GM23338 (cell line): ENCODE measurements at regions not wholly inside any gene's neighbourhood (a gene's known extent, or its start where the extent isn't known, plus 50 kb on each side); places are given as distances from the start of the nearest gene placed in this dataset.

Experiments
- ATAC-seq: fragments of 200-7000 bp; cut with Tn5 transposase; 3 replicates; pipeline ENCODE4 v1.9.1; 2020
- DNase-seq: peaks from one replicate; pipeline ENCODE4 v3.0.0-alpha.2; 2015; ENCODE audit warnings: low spot score
- H2AFZ ChIP-seq: fragments of 200-600 bp; sonication (generic); 2 replicates; pipeline ENCODE4 v1.8.0; 2016; ENCODE audit warnings: antibody characterized with exemption, mild to moderate bottlenecking, moderate library complexity
- H3F3A ChIP-seq: fragments of 200-600 bp; sonication (generic); replicated peaks from 2 replicates; pipeline ENCODE4 v1.8.0; 2017; ENCODE audit warnings: antibody characterized with exemption, mixed run types, low read depth
- H3K27ac ChIP-seq: fragments of 200-600 bp; sonication (generic); 2 replicates; pipeline ENCODE4 v1.6.1; 2016; ENCODE audit warnings: low read depth
- H3K27me3 ChIP-seq: fragments of 200-600 bp; sonication (generic); 2 replicates; pipeline ENCODE4 v1.8.0; 2016; ENCODE audit warnings: mild to moderate bottlenecking, mixed run types, moderate library complexity; ENCODE audit not compliant: insufficient read depth
- H3K36me3 ChIP-seq: fragments of 200-600 bp; sonication (generic); 2 replicates; pipeline ENCODE4 v1.8.0; 2016; ENCODE audit warnings: mild to moderate bottlenecking; ENCODE audit not compliant: insufficient read depth
- H3K4me1 ChIP-seq: fragments of 200-600 bp; sonication (generic); 2 replicates; pipeline ENCODE4 v1.8.0; 2016; ENCODE audit warnings: mild to moderate bottlenecking, moderate library complexity; ENCODE audit not compliant: insufficient read depth
- H3K4me2 ChIP-seq: fragments of 200-600 bp; sonication (generic); 2 replicates; pipeline ENCODE4 v1.7.1; 2017; ENCODE audit warnings: mixed run types
- H3K4me3 ChIP-seq: fragments of 200-600 bp; sonication (generic); 2 replicates; pipeline ENCODE4 v1.6.1; 2016; ENCODE audit warnings: mixed run types
- H3K79me2 ChIP-seq: fragments of 200-600 bp; sonication (generic); replicated peaks from 2 replicates; pipeline ENCODE4 v1.8.0; 2017; ENCODE audit warnings: mild to moderate bottlenecking; ENCODE audit not compliant: insufficient read depth
- H3K9me2 ChIP-seq: fragments of 200-600 bp; sonication (generic); 2 replicates; pipeline ENCODE4 v1.8.0; 2017; ENCODE audit not compliant: insufficient read depth
- H4K20me1 ChIP-seq: fragments of 200-600 bp; sonication (generic); replicated peaks from 2 replicates; pipeline ENCODE4 v1.8.0; 2017; ENCODE audit warnings: mild to moderate bottlenecking; ENCODE audit not compliant: insufficient read depth
- H3K27ac Mint-ChIP-seq: 2 replicates; pipeline ENCODE4 v1.8.0; 2020; ENCODE audit warnings: inconsistent platforms, mild to moderate bottlenecking, moderate library complexity, mixed read lengths
- H3K27me3 Mint-ChIP-seq: 3 replicates; pipeline ENCODE4 v1.8.0; 2022; ENCODE audit warnings: low read depth, mild to moderate bottlenecking, moderate library complexity, mixed read lengths, inconsistent platforms; ENCODE audit not compliant: insufficient read depth, poor library complexity
- H3K36me3 Mint-ChIP-seq: 3 replicates; pipeline ENCODE4 v1.8.0; 2021; ENCODE audit warnings: low read depth, mild to moderate bottlenecking, inconsistent platforms, moderate library complexity, mixed read lengths
- H3K4me1 Mint-ChIP-seq: 3 replicates; pipeline ENCODE4 v1.8.0; 2020; ENCODE audit warnings: mild to moderate bottlenecking, inconsistent platforms, mixed read lengths
- H3K4me3 Mint-ChIP-seq: 3 replicates; pipeline ENCODE4 v1.8.0; 2021; ENCODE audit warnings: moderate library complexity, mild to moderate bottlenecking, inconsistent platforms, mixed read lengths
- H3K9me3 Mint-ChIP-seq: 3 replicates; pipeline ENCODE4 v1.8.0; 2020; ENCODE audit warnings: moderate library complexity, mild to moderate bottlenecking, inconsistent platforms, mixed read lengths
- CREB1 ChIP-seq: fragments of 250-450 bp; sonication (Bioruptor Pico); IDR thresholded peaks from 2 replicates; pipeline ENCODE4 v1.5.0; 2020; ENCODE audit warnings: low read depth, mild to moderate bottlenecking, moderate library complexity
- EZH2phosphoT487 ChIP-seq: fragments of 200-600 bp; sonication (generic); IDR thresholded peaks from one replicate; pipeline ENCODE4 v1.8.1; 2018; ENCODE audit warnings: antibody characterized with exemption; ENCODE audit not compliant: unreplicated experiment
- JUNB ChIP-seq: IDR thresholded peaks from one replicate; pipeline ENCODE4 v1.6.1; 2016; ENCODE audit warnings: antibody characterized with exemption; ENCODE audit not compliant: unreplicated experiment
- NANOG ChIP-seq: IDR thresholded peaks from 2 replicates; pipeline ENCODE4 v1.6.1; 2016; ENCODE audit warnings: antibody characterized with exemption, borderline replicate concordance
- POLR2AphosphoS5 ChIP-seq: IDR thresholded peaks from 2 replicates; pipeline ENCODE4 v1.6.1; 2016; ENCODE audit warnings: antibody characterized with exemption, low read depth
- STAT1 ChIP-seq: IDR thresholded peaks from one replicate; pipeline ENCODE4 v1.6.1; 2016; ENCODE audit warnings: antibody characterized with exemption; ENCODE audit not compliant: unreplicated experiment
- ZNF114 ChIP-seq: fragments of 250-450 bp; sonication (Bioruptor Pico); IDR thresholded peaks from 2 replicates; pipeline ENCODE4 v1.5.0; 2020; ENCODE audit warnings: mild to moderate bottlenecking, moderate library complexity
- TF ChIP-seq, protein P1 (sequence below): IDR thresholded peaks from 2 replicates; pipeline ENCODE4 v1.6.1; 2016; ENCODE audit warnings: antibody characterized with exemption
- TF ChIP-seq, protein P2 (sequence below): IDR thresholded peaks from one replicate; pipeline ENCODE4 v1.6.1; 2018; ENCODE audit warnings: antibody characterized with exemption; ENCODE audit not compliant: unreplicated experiment
- TF ChIP-seq, protein P3 (sequence below), 2 experiments: fragments of 200-600 bp in 1 of 2; sonication (generic) in 1 of 2; conservative IDR thresholded peaks; 2 replicates each; pipeline versions ENCODE4 v1.5.1 to v1.6.1; 2016 to 2017; ENCODE audit warnings: antibody characterized with exemption in 2 of 2, low read depth in 2 of 2, mild to moderate bottlenecking in 2 of 2, moderate library complexity in 1 of 2
- TF ChIP-seq, protein P4 (sequence below): fragments of 250-450 bp; sonication (Bioruptor Pico); IDR thresholded peaks from 2 replicates; pipeline ENCODE4 v1.5.0; 2020; ENCODE audit warnings: mild to moderate bottlenecking, moderate library complexity

DNA sequence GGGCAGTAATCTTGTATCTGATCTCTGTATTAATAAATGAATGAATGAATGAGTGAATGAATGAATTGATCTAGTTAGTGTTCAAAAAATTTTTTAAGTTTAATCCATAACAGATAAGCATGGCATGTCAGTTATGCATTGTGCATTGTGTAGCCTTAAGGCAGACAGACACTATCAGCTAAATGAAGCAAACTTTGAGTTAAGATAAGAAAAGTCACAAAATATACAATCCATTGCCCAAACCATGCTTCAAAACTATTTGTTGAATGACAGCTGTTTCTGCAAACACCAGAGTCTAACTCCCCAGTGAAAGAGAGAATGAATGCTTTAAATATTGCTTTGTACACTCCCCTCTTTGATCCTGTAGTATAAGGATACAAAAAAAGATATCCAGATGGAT, 314.3 kb upstream of the ETAA1 start (continued):
- TF ChIP-seq CREB1: no peak
- no peak for TF ChIP-seq STAT1
- TF ChIP-seq, protein P1, sequence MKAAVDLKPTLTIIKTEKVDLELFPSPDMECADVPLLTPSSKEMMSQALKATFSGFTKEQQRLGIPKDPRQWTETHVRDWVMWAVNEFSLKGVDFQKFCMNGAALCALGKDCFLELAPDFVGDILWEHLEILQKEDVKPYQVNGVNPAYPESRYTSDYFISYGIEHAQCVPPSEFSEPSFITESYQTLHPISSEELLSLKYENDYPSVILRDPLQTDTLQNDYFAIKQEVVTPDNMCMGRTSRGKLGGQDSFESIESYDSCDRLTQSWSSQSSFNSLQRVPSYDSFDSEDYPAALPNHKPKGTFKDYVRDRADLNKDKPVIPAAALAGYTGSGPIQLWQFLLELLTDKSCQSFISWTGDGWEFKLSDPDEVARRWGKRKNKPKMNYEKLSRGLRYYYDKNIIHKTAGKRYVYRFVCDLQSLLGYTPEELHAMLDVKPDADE: no peak
- TF ChIP-seq JUNB: no peak
- TF ChIP-seq, protein P2, sequence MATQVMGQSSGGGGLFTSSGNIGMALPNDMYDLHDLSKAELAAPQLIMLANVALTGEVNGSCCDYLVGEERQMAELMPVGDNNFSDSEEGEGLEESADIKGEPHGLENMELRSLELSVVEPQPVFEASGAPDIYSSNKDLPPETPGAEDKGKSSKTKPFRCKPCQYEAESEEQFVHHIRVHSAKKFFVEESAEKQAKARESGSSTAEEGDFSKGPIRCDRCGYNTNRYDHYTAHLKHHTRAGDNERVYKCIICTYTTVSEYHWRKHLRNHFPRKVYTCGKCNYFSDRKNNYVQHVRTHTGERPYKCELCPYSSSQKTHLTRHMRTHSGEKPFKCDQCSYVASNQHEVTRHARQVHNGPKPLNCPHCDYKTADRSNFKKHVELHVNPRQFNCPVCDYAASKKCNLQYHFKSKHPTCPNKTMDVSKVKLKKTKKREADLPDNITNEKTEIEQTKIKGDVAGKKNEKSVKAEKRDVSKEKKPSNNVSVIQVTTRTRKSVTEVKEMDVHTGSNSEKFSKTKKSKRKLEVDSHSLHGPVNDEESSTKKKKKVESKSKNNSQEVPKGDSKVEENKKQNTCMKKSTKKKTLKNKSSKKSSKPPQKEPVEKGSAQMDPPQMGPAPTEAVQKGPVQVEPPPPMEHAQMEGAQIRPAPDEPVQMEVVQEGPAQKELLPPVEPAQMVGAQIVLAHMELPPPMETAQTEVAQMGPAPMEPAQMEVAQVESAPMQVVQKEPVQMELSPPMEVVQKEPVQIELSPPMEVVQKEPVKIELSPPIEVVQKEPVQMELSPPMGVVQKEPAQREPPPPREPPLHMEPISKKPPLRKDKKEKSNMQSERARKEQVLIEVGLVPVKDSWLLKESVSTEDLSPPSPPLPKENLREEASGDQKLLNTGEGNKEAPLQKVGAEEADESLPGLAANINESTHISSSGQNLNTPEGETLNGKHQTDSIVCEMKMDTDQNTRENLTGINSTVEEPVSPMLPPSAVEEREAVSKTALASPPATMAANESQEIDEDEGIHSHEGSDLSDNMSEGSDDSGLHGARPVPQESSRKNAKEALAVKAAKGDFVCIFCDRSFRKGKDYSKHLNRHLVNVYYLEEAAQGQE: no peak
- TF ChIP-seq POLR2AphosphoS5: no peak
- TF ChIP-seq, protein P3, sequence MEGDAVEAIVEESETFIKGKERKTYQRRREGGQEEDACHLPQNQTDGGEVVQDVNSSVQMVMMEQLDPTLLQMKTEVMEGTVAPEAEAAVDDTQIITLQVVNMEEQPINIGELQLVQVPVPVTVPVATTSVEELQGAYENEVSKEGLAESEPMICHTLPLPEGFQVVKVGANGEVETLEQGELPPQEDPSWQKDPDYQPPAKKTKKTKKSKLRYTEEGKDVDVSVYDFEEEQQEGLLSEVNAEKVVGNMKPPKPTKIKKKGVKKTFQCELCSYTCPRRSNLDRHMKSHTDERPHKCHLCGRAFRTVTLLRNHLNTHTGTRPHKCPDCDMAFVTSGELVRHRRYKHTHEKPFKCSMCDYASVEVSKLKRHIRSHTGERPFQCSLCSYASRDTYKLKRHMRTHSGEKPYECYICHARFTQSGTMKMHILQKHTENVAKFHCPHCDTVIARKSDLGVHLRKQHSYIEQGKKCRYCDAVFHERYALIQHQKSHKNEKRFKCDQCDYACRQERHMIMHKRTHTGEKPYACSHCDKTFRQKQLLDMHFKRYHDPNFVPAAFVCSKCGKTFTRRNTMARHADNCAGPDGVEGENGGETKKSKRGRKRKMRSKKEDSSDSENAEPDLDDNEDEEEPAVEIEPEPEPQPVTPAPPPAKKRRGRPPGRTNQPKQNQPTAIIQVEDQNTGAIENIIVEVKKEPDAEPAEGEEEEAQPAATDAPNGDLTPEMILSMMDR (conservative IDR thresholded peaks at IDR 0.05; ENCODE audit: low read depth in 2 of 2): no peak

DNA sequence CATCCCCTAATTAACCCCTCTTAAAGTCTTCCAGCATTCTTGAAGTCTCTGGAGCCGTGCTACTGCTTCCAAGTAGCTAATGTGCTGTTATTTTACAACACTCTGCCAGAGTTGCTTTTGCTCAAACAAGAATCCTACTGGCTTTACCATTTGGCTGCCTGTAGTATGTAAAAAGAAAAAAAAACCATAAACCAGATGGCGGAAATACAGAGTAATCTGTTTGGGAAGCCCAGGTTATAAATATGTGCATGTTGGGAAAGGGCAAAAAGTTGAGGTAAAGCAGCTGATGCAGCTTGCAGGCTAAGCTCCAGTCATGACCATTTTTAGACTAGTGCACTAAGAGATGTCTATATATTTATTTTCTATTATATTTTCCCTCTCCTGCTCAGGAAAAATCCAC, 313.2 kb upstream of the ETAA1 start:
- Histone ChIP-seq H3K4me1 (no peaks in the 10 kb centered on the region), H3K4me3 (no peak overlapping the region), H4K20me1 (no peaks in the 10 kb centered on the region), H3K79me2 (no peaks in the 10 kb centered on the region), H3K27ac (no peak overlapping the region), H3K4me2 (no peak overlapping the region), H3K9me2 (no peaks in the 10 kb centered on the region; the same call in none of the 2 replicates), H2AFZ (no peak overlapping the region), H3K36me3 (no peaks in the 10 kb centered on the region), H3F3A (no peaks in the 10 kb centered on the region), H3K27me3 (no peaks in the 10 kb centered on the region)
- Mint-ChIP-seq H3K4me1 (no peaks in the 10 kb centered on the region), H3K36me3 (no peaks in the 10 kb centered on the region), H3K9me3 (peaks cover 7% of the 10 kb centered on the region; the same call in 2 of the 3 replicates), H3K4me3 (no peak overlapping the region), H3K27ac (no peak overlapping the region), H3K27me3 (no peaks in the 10 kb centered on the region)
- no peak for DNase-seq
- no peak for ATAC-seq
- no peak for TF ChIP-seq CREB1
- TF ChIP-seq NANOG: no peak
- TF ChIP-seq STAT1: no peak
- TF ChIP-seq, protein P4, sequence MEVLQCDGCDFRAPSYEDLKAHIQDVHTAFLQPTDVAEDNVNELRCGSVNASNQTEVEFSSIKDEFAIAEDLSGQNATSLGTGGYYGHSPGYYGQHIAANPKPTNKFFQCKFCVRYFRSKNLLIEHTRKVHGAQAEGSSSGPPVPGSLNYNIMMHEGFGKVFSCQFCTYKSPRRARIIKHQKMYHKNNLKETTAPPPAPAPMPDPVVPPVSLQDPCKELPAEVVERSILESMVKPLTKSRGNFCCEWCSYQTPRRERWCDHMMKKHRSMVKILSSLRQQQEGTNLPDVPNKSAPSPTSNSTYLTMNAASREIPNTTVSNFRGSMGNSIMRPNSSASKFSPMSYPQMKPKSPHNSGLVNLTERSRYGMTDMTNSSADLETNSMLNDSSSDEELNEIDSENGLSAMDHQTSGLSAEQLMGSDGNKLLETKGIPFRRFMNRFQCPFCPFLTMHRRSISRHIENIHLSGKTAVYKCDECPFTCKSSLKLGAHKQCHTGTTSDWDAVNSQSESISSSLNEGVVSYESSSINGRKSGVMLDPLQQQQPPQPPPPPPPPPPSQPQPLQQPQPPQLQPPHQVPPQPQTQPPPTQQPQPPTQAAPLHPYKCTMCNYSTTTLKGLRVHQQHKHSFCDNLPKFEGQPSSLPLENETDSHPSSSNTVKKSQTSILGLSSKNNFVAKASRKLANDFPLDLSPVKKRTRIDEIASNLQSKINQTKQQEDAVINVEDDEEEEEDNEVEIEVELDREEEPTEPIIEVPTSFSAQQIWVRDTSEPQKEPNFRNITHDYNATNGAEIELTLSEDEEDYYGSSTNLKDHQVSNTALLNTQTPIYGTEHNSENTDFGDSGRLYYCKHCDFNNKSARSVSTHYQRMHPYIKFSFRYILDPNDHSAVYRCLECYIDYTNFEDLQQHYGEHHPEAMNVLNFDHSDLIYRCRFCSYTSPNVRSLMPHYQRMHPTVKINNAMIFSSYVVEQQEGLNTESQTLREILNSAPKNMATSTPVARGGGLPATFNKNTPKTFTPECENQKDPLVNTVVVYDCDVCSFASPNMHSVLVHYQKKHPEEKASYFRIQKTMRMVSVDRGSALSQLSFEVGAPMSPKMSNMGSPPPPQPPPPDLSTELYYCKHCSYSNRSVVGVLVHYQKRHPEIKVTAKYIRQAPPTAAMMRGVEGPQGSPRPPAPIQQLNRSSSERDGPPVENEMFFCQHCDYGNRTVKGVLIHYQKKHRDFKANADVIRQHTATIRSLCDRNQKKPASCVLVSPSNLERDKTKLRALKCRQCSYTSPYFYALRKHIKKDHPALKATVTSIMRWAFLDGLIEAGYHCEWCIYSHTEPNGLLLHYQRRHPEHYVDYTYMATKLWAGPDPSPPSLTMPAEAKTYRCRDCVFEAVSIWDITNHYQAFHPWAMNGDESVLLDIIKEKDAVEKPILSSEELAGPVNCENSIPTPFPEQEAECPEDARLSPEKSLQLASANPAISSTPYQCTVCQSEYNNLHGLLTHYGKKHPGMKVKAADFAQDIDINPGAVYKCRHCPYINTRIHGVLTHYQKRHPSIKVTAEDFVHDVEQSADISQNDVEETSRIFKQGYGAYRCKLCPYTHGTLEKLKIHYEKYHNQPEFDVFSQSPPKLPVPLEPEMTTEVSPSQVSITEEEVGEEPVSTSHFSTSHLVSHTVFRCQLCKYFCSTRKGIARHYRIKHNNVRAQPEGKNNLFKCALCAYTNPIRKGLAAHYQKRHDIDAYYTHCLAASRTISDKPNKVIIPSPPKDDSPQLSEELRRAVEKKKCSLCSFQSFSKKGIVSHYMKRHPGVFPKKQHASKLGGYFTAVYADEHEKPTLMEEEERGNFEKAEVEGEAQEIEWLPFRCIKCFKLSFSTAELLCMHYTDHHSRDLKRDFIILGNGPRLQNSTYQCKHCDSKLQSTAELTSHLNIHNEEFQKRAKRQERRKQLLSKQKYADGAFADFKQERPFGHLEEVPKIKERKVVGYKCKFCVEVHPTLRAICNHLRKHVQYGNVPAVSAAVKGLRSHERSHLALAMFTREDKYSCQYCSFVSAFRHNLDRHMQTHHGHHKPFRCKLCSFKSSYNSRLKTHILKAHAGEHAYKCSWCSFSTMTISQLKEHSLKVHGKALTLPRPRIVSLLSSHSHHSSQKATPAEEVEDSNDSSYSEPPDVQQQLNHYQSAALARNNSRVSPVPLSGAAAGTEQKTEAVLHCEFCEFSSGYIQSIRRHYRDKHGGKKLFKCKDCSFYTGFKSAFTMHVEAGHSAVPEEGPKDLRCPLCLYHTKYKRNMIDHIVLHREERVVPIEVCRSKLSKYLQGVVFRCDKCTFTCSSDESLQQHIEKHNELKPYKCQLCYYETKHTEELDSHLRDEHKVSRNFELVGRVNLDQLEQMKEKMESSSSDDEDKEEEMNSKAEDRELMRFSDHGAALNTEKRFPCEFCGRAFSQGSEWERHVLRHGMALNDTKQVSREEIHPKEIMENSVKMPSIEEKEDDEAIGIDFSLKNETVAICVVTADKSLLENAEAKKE: no peak
- TF ChIP-seq ZNF114 (CRISPR knock-in tag): no peak
- no peak for TF ChIP-seq POLR2AphosphoS5
- TF ChIP-seq EZH2phosphoT487: no peak
